ENCODE measurements at regions not wholly inside any gene's neighbourhood (a gene's known extent, or its start where the extent isn't known, plus 50 kb on each side); places are given as distances from the start of the nearest gene placed in this dataset.

DNA sequence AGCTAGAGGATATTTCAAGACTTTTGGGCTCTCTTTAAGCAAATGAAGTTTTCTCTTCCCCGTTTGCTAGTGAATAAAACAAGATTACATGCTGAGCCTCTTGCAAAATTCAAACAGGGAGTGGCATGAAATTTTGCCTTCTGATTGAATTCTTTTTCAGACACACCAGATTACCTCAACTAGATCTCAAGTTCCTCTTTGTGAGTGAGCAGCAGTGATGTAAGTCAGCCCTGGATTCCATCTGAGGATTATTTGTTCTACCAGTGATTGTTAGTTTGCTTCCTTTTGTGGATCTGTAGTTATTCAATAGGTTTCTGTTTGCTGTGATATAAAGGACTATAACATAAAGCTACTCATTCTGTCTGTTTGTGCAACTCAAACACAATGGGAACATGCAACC, 407.7 kb downstream of the LMO7 start:
- Histone ChIP-seq H3K4me1 (ENCODE audit: control insufficient read depth, extremely low read depth, insufficient read depth, low read length) (no peaks in the 10 kb centered on the region), H3K27ac (ENCODE audit: insufficient read depth, low read length) (no peak overlapping the region), H2AFZ (ENCODE audit: low read length) (no peak overlapping the region), H3K4me2 (ENCODE audit: extremely low read depth, insufficient read depth, low read length) (no peak overlapping the region), H3K36me3 (ENCODE audit: control insufficient read depth, insufficient read depth, low read length) (no peaks in the 10 kb centered on the region), H3K79me2 (ENCODE audit: control insufficient read depth, insufficient read depth, low read length) (no peaks in the 10 kb centered on the region), H3K27me3 (ENCODE audit: control insufficient read depth, insufficient read depth, low read length) (no peaks in the 10 kb centered on the region), H3K9ac (ENCODE audit: insufficient read depth, low read length) (no peak overlapping the region), H3K4me3 (replicated peaks in 1 of 4; ENCODE audit: control extremely low read depth in 1 of 4, insufficient read depth in 1 of 4, low read depth in 3 of 4, low read length in 4 of 4) (no peak overlapping the region), H3K9me3 (ENCODE audit: control insufficient read depth, insufficient read depth, low read depth, low read length) (no peaks in the 10 kb centered on the region), H4K20me1 (ENCODE audit: control insufficient read depth, extremely low read depth, insufficient read depth, low read length) (no peaks in the 10 kb centered on the region)
- no peak for TF ChIP-seq EZH2 (IDR thresholded peaks at IDR 0.05; ENCODE audit: low read length, missing control alignments)
- TF ChIP-seq CTCF (conservative IDR thresholded peaks at IDR 0.05 in 1 of 2, IDR thresholded peaks at IDR 0.05 in 1 of 2; ENCODE audit: low read depth in 1 of 2, low read length in 2 of 2): no peak
- no peak for DNase-seq (ENCODE audit: low read depth in 2 of 2)

- H3K4me1 ChIP-seq (ENCODE audit: control insufficient read depth, extremely low read depth, insufficient read depth, low read length): no peaks in the 10 kb centered on the region
- H3K27ac ChIP-seq (ENCODE audit: insufficient read depth, low read length): no peak overlapping the region
- no peaks in the 10 kb centered on the region for H3K36me3 ChIP-seq (ENCODE audit: control insufficient read depth, insufficient read depth, low read length)
- H2AFZ ChIP-seq (ENCODE audit: low read length): no peak overlapping the region
- H3K27me3 ChIP-seq (ENCODE audit: control insufficient read depth, insufficient read depth, low read length): no peaks in the 10 kb centered on the region
- no peak for DNase-seq (ENCODE audit: low read depth in 2 of 2)
- no peak overlapping the region for H3K9ac ChIP-seq (ENCODE audit: insufficient read depth, low read length)
- H3K9me3 ChIP-seq (ENCODE audit: control insufficient read depth, insufficient read depth, low read depth, low read length): no peaks in the 10 kb centered on the region
- no peak overlapping the region for H3K4me3 ChIP-seq (replicated peaks in 1 of 4; ENCODE audit: control extremely low read depth in 1 of 4, insufficient read depth in 1 of 4, low read depth in 3 of 4, low read length in 4 of 4)
- no peaks in the 10 kb centered on the region for H3K79me2 ChIP-seq (ENCODE audit: control insufficient read depth, insufficient read depth, low read length)
- TF ChIP-seq EZH2 (IDR thresholded peaks at IDR 0.05; ENCODE audit: low read length, missing control alignments): no peak
- no peak for TF ChIP-seq CTCF (conservative IDR thresholded peaks at IDR 0.05 in 1 of 2, IDR thresholded peaks at IDR 0.05 in 1 of 2; ENCODE audit: low read depth in 1 of 2, low read length in 2 of 2)
- no peaks in the 10 kb centered on the region for H4K20me1 ChIP-seq (ENCODE audit: control insufficient read depth, extremely low read depth, insufficient read depth, low read length)
- H3K4me2 ChIP-seq (ENCODE audit: extremely low read depth, insufficient read depth, low read length): no peak overlapping the region
These were observed 403.0 kb downstream of the LMO7 start for GRCh38 chr13:76038920-76039716.

DNA sequence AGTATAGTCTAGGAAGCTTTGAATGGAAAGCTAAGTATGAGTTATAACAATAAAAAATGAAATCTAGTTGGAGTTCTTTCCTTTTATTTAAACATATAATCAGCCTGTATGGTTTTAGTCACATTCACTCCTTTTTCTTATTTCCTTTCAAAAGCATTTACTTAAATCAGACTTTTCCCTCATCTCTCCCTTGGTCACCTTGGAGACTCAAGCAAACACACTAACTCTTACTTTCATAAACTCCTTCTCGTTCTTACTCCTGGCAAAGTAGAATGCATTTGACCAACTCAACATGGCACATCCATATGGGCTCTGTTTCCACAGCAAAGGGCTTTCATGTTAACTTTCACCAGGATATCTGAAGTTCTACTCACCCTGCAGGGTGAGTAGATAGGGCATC, 400.0 kb downstream of the LMO7 start:
- Histone ChIP-seq H3K4me2 (ENCODE audit: extremely low read depth, insufficient read depth, low read length) (no peak overlapping the region), H3K79me2 (ENCODE audit: control insufficient read depth, insufficient read depth, low read length) (no peaks in the 10 kb centered on the region), H3K27me3 (ENCODE audit: control insufficient read depth, insufficient read depth, low read length) (no peaks in the 10 kb centered on the region), H3K9ac (ENCODE audit: insufficient read depth, low read length) (no peak overlapping the region), H2AFZ (ENCODE audit: low read length) (no peak overlapping the region), H3K9me3 (ENCODE audit: control insufficient read depth, insufficient read depth, low read depth, low read length) (no peaks in the 10 kb centered on the region), H4K20me1 (ENCODE audit: control insufficient read depth, extremely low read depth, insufficient read depth, low read length) (no peaks in the 10 kb centered on the region), H3K36me3 (ENCODE audit: control insufficient read depth, insufficient read depth, low read length) (no peaks in the 10 kb centered on the region), H3K4me3 (replicated peaks in 1 of 4; ENCODE audit: control extremely low read depth in 1 of 4, insufficient read depth in 1 of 4, low read depth in 3 of 4, low read length in 4 of 4) (no peak overlapping the region), H3K27ac (ENCODE audit: insufficient read depth, low read length) (no peak overlapping the region), H3K4me1 (ENCODE audit: control insufficient read depth, extremely low read depth, insufficient read depth, low read length) (no peaks in the 10 kb centered on the region)
- TF ChIP-seq EZH2 (IDR thresholded peaks at IDR 0.05; ENCODE audit: low read length, missing control alignments): no peak
- no peak for TF ChIP-seq CTCF (conservative IDR thresholded peaks at IDR 0.05 in 1 of 2, IDR thresholded peaks at IDR 0.05 in 1 of 2; ENCODE audit: low read depth in 1 of 2, low read length in 2 of 2)
- DNase-seq (ENCODE audit: low read depth in 2 of 2): no peak

Data from fibroblast of lung (primary cell).